ENCODE measurements at regions not wholly inside any gene's neighbourhood (a gene's known extent, or its start where the extent isn't known, plus 50 kb on each side); places are given as distances from the start of the nearest gene placed in this dataset.

GRCh38 chr13:74596691-74597090 is 462.5 kb upstream of the KLF12 start (continued):
- TF ChIP-seq ETS1 (IDR thresholded peaks at IDR 0.05) (no peak), STAT1 (IDR thresholded peaks at IDR 0.05; ENCODE audit: unreplicated experiment) (no peak), ZNF114 (CRISPR knock-in tag; IDR thresholded peaks at IDR 0.05) (no peak), NANOG (IDR thresholded peaks at IDR 0.05; ENCODE audit: borderline replicate concordance) (no peak), CTCF (conservative IDR thresholded peaks at IDR 0.05; ENCODE audit: low read depth in 2 of 2) (no peak), ZNF331 (CRISPR knock-in tag; IDR thresholded peaks at IDR 0.05; ENCODE audit: low read depth) (no peak), REST (IDR thresholded peaks at IDR 0.05; ENCODE audit: unreplicated experiment) (no peak)

- Histone ChIP-seq H3K36me3 (ENCODE audit: insufficient read depth) (no peaks in the 10 kb centered on the region), H3K4me3 (no peak overlapping the region), H3F3A (replicated peaks; ENCODE audit: low read depth) (no peaks in the 10 kb centered on the region), H3K27ac (ENCODE audit: low read depth) (no peak overlapping the region), H3K79me2 (replicated peaks; ENCODE audit: insufficient read depth) (no peaks in the 10 kb centered on the region), H3K4me2 (no peak overlapping the region), H2AFZ (no peak overlapping the region), H3K9me2 (ENCODE audit: insufficient read depth) (no peaks in the 10 kb centered on the region), H3K27me3 (ENCODE audit: insufficient read depth) (no peaks in the 10 kb centered on the region), H3K4me1 (ENCODE audit: insufficient read depth) (peaks cover 13% of the 10 kb centered on the region; the same call in 1 of the 2 replicates), H4K20me1 (replicated peaks; ENCODE audit: insufficient read depth) (no peaks in the 10 kb centered on the region)
- Mint-ChIP-seq H3K4me1 (peaks cover 11% of the 10 kb centered on the region), H3K36me3 (ENCODE audit: low read depth) (no peaks in the 10 kb centered on the region), H3K9me3 (no peaks in the 10 kb centered on the region), H3K27ac (no peak overlapping the region), H3K27me3 (ENCODE audit: insufficient read depth, low read depth, poor library complexity) (no peaks in the 10 kb centered on the region), H3K4me3 (no peak overlapping the region)
- no peak for ATAC-seq
- no peak for DNase-seq (ENCODE audit: low spot score)
- TF ChIP-seq REST (IDR thresholded peaks at IDR 0.05; ENCODE audit: unreplicated experiment) (no peak), CTCF (conservative IDR thresholded peaks at IDR 0.05; ENCODE audit: low read depth in 2 of 2) (no peak), JUNB (IDR thresholded peaks at IDR 0.05; ENCODE audit: unreplicated experiment) (no peak), CREB1 (CRISPR knock-in tag; IDR thresholded peaks at IDR 0.05; ENCODE audit: low read depth) (no peak), NANOG (IDR thresholded peaks at IDR 0.05; ENCODE audit: borderline replicate concordance) (no peak), STAT1 (IDR thresholded peaks at IDR 0.05; ENCODE audit: unreplicated experiment) (no peak), EZH2phosphoT487 (IDR thresholded peaks at IDR 0.05; ENCODE audit: unreplicated experiment) (no peak)
Measured at GRCh38 chr13:74593688-74594087, 459.5 kb upstream of the KLF12 start.
